Stimulated activated CD4-positive, alpha-beta T cell treated with anti-CD3 and anti-CD28 coated beads, Interleukin-12 subunit alpha, Interleukin-12 subunit beta, amount 100 ng/mL, for 4 hours (primary cell): ENCODE measurements at regions not wholly inside any gene's neighbourhood (a gene's known extent, or its start where the extent isn't known, plus 50 kb on each side); places are given as distances from the start of the nearest gene placed in this dataset.

Source experiments
- DNase-seq: peaks from one replicate; pipeline ENCODE4 v3.0.0-alpha.2; 2020

GRCh38 chr2:71749671-71750101, 296.3 kb downstream of the DYSF start:
- DNase-seq: no peak

- no peak for DNase-seq
Measured at GRCh38 chr2:71748227-71748626, 294.9 kb downstream of the DYSF start.

DNA sequence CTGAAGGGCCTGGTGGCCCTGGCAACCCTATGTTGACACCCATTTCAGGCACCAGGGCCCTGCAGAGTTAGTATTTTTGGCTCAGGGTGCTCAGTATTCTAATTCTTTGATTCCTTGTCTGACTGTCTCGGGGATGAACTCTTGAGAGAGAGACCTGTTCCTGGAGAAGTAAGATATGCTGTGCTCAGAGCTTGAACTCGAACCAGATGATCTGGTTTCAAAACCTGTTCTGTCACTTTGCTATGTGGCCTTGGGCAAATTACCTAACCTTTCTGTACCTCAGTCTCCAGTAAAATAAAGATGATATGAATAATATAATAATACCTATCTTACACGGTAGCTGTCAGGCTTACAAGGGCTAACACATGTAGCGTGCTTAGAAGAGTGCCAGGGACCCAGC, 294.2 kb downstream of the DYSF start:
- DNase-seq: no peak

- no peak for DNase-seq
Measured at GRCh38 chr2:71746946-71747501, 293.7 kb downstream of the DYSF start.

- DNase-seq: no peak
Measured at GRCh38 chr2:71744781-71745180, 291.4 kb downstream of the DYSF start.

DNA sequence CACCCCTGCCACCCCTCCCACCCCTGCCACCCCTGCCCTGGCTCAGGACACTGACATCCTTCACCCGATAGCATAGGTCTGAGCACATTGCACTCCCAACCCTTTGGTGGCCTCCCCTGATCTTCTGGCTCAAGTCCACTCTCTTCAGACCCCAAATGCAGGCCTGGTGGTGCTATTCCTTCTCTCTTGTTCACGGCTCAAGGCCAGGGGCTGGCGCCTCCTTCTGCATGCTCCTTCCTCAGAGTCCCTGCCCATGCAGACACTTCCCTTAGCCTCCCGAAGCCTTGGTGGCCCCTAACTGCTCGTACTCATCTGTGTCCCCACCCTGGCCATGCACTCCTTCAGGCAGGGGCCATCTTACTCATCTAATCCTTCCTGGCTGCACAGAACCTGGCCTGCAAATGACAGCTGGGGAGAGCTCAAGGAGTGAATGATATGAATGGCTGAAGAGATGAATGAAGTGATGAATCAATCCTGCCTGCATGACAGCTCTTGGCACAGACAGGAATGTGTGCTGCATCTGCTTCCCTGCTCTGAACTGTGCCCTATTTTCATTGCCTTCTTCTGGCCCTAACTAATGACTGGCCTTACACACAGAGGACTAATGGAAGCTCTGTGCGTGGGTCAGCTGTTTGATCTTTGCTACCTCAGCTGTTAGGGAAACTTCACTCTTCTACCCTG, 290.8 kb downstream of the DYSF start:
- no peak for DNase-seq

GRCh38 chr2:71742953-71743601, 289.7 kb downstream of the DYSF start:
- DNase-seq: no peak

DNA sequence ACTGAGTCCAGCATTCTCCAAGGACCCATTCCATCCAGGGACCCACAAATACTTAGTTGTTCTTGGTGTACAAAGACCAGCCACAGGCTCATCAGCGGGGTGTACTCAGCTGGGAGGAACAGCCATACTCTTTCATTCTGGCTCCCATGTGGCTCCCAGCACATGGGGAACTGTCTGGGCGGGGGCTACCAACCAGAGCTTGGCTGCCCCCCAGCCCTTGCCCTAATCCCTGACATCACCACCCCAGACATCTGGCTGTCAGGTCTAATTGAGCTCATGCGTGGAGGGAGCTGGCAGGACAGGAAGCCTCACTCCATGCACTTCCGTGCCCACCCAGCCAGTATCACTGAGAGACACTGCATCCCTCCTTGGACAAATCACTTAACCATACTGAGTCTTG, 283.6 kb downstream of the DYSF start:
- DNase-seq: no peak

DNA sequence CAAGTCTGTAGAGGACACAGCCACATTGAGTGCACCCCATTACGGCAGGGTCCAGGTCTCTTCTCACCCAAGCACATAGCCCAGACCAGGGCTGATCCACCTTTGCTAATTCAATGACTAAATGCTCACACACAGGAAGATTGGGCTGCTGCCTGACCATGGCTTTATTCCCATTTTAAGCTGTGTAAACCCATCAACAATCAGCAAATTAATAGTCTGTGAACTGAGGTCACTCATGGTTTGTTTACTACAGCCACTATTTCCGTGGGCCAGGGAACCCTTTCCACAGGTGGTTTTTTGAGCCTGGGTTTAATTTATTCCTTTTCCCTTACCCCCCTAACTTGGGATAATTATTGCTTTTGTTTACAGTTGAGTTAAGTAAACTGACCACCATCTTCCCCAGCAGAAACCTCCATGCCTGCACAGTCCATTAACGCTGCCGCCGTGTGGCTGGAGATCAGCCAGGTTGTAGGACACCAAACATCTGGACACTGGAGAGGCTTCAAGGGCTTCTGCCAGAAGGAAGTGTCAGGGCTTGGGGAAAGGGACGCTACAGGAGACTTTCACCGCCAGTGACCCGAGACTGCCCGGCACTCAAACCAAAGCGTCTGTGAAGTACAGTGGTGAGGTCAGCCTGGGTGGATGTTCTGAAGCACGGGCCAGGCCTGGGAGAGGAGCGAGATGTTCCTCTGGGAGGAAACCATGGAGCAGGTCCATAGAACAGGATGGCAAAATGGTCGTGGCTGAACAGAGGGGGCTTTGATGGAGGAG, 282.9 kb downstream of the DYSF start:
- DNase-seq: no peak
